Lower leg skin (tissue), 4 donors: ENCODE measurements at regions not wholly inside any gene's neighbourhood (a gene's known extent, or its start where the extent isn't known, plus 50 kb on each side); places are given as distances from the start of the nearest gene placed in this dataset.

Experiments
- DNase-seq, 2 donors: peaks; one replicate each; pipeline ENCODE4 v3.0.0-alpha.2; 2019; ENCODE audit warnings: low spot score in 2 of 2
- H3K4me3 ChIP-seq: fragments of 200-600 bp; sonication (generic); 2 replicates; pipeline ENCODE4 v1.5.1; 2017; ENCODE audit warnings: mild to moderate bottlenecking, low read depth; ENCODE audit not compliant: poor library complexity, severe bottlenecking
- CTCF ChIP-seq, 3 donors: fragments of 450-650 bp; IDR thresholded peaks; one replicate each; pipeline ENCODE4 v1.5.1; 2016; ENCODE audit warnings: antibody characterized with exemption in 3 of 3, mild to moderate bottlenecking in 3 of 3, moderate library complexity in 2 of 3
- POLR2A ChIP-seq, 2 donors: fragments of 450-650 bp; IDR thresholded peaks; one replicate each; pipeline ENCODE4 v1.6.1; 2016 to 2017; ENCODE audit warnings: antibody characterized with exemption in 2 of 2, mild to moderate bottlenecking in 1 of 2, moderate library complexity in 1 of 2
- WGBS, 2 donors: methylation state at CpG; one replicate each; pipeline ENCODE4 v1.1.5; 2018; 5-methylcytosine and 5-hydroxymethylcytosine counted together
- intact Hi-C: fragments of 100-400 bp; cut with DNase I; formaldehyde crosslinking; loops from one replicate; pipeline ENCODE4 v1.15.0; 2023; ENCODE audit warnings: low total_unique reads

GRCh38 chr12:91307957-91308670, 125.5 kb upstream of the DCN start:
- no peak for TF ChIP-seq POLR2A (IDR thresholded peaks at IDR 0.05)
- TF ChIP-seq CTCF (IDR thresholded peaks at IDR 0.05) = no peak
- DNase-seq = no peak
- H3K4me3 ChIP-seq = no peak overlapping the region
- intact Hi-C loops = no loop called here
- 0 to 14% methylated on average over 1 of the region's 1 CpG for WGBS, 2 donors

GRCh38 chr12:91290354-91290753, 107.7 kb upstream of the DCN start:
- H3K4me3 ChIP-seq = no peak overlapping the region
- TF ChIP-seq POLR2A (IDR thresholded peaks at IDR 0.05) = no peak
- intact Hi-C loops = no loop called here
- DNase-seq = no peak

GRCh38 chr12:91289906-91290305, 107.3 kb upstream of the DCN start:
- no peak for TF ChIP-seq POLR2A (IDR thresholded peaks at IDR 0.05)
- no peak for TF ChIP-seq CTCF (IDR thresholded peaks at IDR 0.05)
- 21 to 24% methylated on average over 3 of the region's 3 CpGs for WGBS, 2 donors
- intact Hi-C loops = no loop called here
- H3K4me3 ChIP-seq = no peak overlapping the region
- DNase-seq = no peak

GRCh38 chr12:91289072-91289471, 106.5 kb upstream of the DCN start:
- no peak for DNase-seq
- TF ChIP-seq CTCF (IDR thresholded peaks at IDR 0.05) (no peak), POLR2A (IDR thresholded peaks at IDR 0.05) (no peak)
- H3K4me3 ChIP-seq = no peak overlapping the region
- intact Hi-C loops = no loop called here
- WGBS, 2 donors = 22 to 44% methylated on average over 1 of the region's 1 CpG

- 52 to 64% methylated on average over 3 of the region's 3 CpGs for WGBS, 2 donors
- no peak for TF ChIP-seq CTCF (IDR thresholded peaks at IDR 0.05)
- no peak for TF ChIP-seq POLR2A (IDR thresholded peaks at IDR 0.05)
- intact Hi-C loops = no loop called here
- DNase-seq = no peak
- H3K4me3 ChIP-seq = no peak overlapping the region
Observed at GRCh38 chr12:91287753-91288152, 105.1 kb upstream of the DCN start.

GRCh38 chr12:91278126-91278525, 95.5 kb upstream of the DCN start:
- intact Hi-C loops = no loop called here
- no peak for DNase-seq

More at GRCh38 chr12:91278126-91278525, 95.5 kb upstream of the DCN start:
- H3K4me3 ChIP-seq = no peak overlapping the region
- no peak for TF ChIP-seq POLR2A (IDR thresholded peaks at IDR 0.05)
- TF ChIP-seq CTCF (IDR thresholded peaks at IDR 0.05) = no peak
